AG04450 (cell line): ENCODE measurements at regions not wholly inside any gene's neighbourhood (a gene's known extent, or its start where the extent isn't known, plus 50 kb on each side); places are given as distances from the start of the nearest gene placed in this dataset.
"Not testable (repeated sequence)": the region's sequence is repeated elsewhere in the genome, so short reads cannot be mapped to it uniquely, and the experiment has no call there.

Experiments used
- CTCF ChIA-PET: fragments of 300-600, 350-600 bp; formaldehyde crosslinking; extraction: SDS; loops from one replicate; lab custom pipeline; 2022; ENCODE audit warnings: antibody characterized with exemption, inconsistent platforms; lab: Charles Lee
- POLR2A ChIA-PET: fragments of 350-600 bp; formaldehyde crosslinking; extraction: SDS; loops from one replicate; lab custom pipeline; 2021; ENCODE audit warnings: antibody characterized with exemption, inconsistent platforms; lab: Yijun Ruan, JAX
- DNase-seq: peaks from one replicate; pipeline ENCODE4 v3.0.0-alpha.2; 2011; ENCODE audit warnings: low read depth, low spot score
- H3K27ac ChIP-seq: one replicate; pipeline ENCODE4 v1.5.1; 2012; ENCODE audit warnings: low read depth, low read length, control low read depth
- H3K27me3 ChIP-seq: one replicate; pipeline ENCODE4 v1.6.0; 2012; ENCODE audit warnings: low read length; ENCODE audit not compliant: control insufficient read depth, insufficient read depth
- H3K4me3 ChIP-seq: 2 replicates; pipeline ENCODE4 v1.5.1; 2011; ENCODE audit warnings: mild to moderate bottlenecking, low read depth, low read length, control low read depth
- H3K9me3 ChIP-seq: 2 replicates; pipeline ENCODE4 v1.5.1; 2012; ENCODE audit warnings: low read length; ENCODE audit not compliant: control insufficient read depth, insufficient read depth
- TF ChIP-seq, protein P1 (sequence below): IDR thresholded peaks from 2 replicates; pipeline ENCODE4 v1.5.1; 2011; ENCODE audit warnings: low read depth, low read length, control low read depth, inconsistent platforms

DNA sequence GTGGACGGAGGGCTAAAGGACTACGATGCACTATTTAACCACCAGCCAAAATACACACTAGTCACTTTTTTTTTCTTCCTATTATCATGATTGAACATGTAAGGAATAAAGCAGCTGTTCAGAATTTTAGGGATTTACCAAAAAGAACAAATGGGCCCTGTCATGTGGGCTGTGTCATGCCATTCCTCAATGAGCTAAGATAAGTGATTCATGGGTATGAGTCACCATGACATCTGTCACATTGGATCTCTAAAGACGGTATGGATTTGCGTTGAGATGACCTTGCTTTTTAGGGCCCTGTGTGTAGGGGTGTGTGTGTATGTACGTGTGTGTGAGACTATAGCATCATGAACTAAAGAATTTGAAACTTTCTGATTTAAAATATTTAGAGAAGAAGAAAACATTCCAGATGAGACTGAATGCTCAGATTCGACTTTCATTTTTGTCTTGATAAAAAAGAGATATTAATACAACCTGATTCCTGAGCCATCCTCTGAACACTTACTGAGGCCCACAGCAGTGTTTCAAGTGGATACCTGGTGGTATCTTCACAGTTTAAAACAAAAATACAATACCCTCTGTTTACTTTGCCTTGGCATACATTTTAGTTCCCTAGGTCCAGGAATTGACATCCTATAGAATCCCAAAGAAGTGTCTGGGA is 246.1 kb upstream of the DUSP10 start:
- Histone ChIP-seq H3K4me3 (no peak overlapping the region), H3K9me3 (no peaks in the 10 kb centered on the region), H3K27ac (peak overlapping the region; percentile 23), H3K27me3 (no peaks in the 10 kb centered on the region)
- TF ChIP-seq, protein P1, sequence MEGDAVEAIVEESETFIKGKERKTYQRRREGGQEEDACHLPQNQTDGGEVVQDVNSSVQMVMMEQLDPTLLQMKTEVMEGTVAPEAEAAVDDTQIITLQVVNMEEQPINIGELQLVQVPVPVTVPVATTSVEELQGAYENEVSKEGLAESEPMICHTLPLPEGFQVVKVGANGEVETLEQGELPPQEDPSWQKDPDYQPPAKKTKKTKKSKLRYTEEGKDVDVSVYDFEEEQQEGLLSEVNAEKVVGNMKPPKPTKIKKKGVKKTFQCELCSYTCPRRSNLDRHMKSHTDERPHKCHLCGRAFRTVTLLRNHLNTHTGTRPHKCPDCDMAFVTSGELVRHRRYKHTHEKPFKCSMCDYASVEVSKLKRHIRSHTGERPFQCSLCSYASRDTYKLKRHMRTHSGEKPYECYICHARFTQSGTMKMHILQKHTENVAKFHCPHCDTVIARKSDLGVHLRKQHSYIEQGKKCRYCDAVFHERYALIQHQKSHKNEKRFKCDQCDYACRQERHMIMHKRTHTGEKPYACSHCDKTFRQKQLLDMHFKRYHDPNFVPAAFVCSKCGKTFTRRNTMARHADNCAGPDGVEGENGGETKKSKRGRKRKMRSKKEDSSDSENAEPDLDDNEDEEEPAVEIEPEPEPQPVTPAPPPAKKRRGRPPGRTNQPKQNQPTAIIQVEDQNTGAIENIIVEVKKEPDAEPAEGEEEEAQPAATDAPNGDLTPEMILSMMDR = no peak
- DNase-seq = peak; percentile 73
- POLR2A ChIA-PET = no interaction called here
- CTCF ChIA-PET = interaction anchor here (0.7 to 2.4 kb wide), 3 partner anchors 467 to 477 kb away, joined by 3 to 10 read pairs (median 4); no protein-coding TSS in a partner anchor

DNA sequence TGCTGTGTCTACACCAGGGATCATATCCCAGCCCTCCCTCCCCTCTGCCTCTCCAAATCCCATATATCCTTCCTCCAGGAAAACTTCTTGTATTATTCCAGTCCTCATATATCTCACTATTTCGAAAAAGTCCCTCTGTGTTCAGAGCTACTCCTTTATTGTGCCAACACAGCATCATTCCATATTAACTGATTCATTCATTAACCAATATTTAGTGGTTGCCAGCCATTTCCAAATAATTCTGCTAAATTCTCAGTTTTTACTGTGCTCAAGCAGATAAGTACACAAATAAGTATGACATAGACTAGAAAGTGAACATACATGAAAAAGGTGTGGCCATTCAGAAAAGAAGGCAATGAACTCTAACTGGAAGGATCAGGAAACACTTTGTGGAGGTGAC is 241.6 kb upstream of the DUSP10 start:
- Histone ChIP-seq H3K27me3 (no peaks in the 10 kb centered on the region), H3K27ac (no peak overlapping the region), H3K4me3 (no peak overlapping the region), H3K9me3 (no peaks in the 10 kb centered on the region)
- POLR2A ChIA-PET = no interaction called here
- TF ChIP-seq, protein P1 = no peak
- no peak for DNase-seq
- CTCF ChIA-PET = interaction anchor here (0.6 kb wide), 1 partner anchor 251 kb away, joined by 3 read pairs; no protein-coding TSS in a partner anchor

DNA sequence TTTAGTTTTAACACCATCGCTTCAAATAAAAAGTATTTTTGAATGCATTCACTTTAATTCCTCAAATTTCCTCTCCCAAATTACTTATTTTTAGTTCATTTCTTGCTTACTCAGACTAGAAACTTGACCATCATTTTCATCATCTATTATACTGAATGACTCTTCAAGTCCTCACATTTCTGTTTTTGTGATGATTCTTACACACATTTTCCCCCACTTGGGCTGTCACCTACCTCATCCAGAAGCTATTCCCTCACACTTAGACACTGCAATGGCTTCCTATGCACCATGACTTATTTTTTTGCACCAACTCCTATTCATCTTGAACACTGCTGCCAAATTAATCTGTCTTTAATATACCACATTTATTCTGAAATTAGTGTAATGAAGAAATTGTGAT is 239.6 kb upstream of the DUSP10 start:
- no peaks in the 10 kb centered on the region for H3K9me3 ChIP-seq
- H3K27ac ChIP-seq = no peak overlapping the region
- ChIA-PET CTCF (no interaction called here), POLR2A (no interaction called here)
- no peak overlapping the region for H3K4me3 ChIP-seq
- TF ChIP-seq, protein P1 = no peak
- DNase-seq = no peak
- no peaks in the 10 kb centered on the region for H3K27me3 ChIP-seq

DNA sequence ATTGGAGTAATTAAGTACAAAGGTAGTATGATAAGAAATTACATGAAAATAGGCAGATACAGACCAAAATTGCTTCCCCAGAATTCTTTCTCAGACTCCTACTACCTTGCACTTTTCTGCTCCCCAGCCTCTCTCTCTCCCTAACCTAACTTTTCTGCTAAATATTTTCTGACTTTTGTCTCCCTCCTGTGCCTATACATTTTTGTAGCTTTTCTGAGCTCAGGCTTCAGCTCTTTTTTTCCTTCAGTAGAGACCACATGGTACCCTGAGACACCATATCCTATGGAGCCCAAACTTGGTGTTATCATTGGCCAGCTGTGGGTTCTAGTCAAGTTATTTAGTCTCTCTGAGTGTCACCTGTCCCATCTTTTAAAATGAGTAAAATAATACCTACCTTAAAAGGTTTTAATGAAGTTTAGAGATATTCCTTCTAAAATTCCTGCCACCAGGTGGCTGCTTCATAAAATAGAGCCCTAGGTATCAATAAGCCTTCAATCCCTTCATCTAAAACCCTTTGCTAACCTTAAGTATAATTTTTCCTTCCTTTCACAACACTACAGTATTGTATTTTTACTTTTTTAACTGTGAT is 237.6 kb upstream of the DUSP10 start:
- CTCF ChIA-PET = interaction anchor here (0.5 kb wide), 1 partner anchor 94 kb away, joined by 3 read pairs; no protein-coding TSS in a partner anchor
- TF ChIP-seq, protein P1 = peak; percentile 31
- Histone ChIP-seq H3K4me3 (no peak overlapping the region), H3K27me3 (no peaks in the 10 kb centered on the region), H3K27ac (no peak overlapping the region), H3K9me3 (no peaks in the 10 kb centered on the region)
- DNase-seq = no peak
- POLR2A ChIA-PET = interaction anchor here (0.7 kb wide), 1 partner anchor 17 kb away, joined by 6 read pairs; no protein-coding TSS in a partner anchor

DNA sequence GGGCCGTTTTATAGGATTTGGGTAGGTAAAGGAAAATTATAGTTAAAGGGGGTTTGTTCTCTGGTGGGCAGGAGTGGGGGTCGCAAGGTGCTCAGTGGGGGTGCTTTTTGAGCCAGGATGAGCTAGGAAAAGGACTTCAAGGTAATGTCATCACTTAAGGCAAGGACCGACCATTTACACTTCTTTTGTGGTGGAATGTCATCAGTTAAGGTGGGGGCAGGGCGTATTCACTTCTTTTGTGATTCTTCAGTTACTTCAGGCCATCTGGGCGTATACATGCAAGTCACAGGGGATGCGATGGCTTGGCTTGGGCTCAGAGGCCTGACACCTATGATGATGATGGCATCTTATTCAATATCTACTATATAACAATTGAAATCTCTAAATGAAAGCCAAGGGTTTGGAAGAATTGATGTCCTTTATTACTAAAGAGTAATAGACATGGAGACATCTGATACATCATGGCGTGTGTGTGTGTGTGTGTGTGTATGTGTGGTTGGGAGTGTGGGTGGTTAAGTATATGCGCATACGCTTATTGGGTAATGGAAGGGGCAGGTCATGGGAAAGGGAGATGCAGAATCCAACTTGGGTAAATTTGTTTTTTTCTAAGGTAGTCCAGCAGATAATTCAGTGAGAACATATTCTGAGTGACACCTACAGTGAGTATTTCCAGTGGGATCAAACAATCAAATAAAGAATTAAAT is 236.9 kb upstream of the DUSP10 start:
- POLR2A ChIA-PET, H3K4me3 ChIP-seq: not testable (repeated sequence)
- CTCF ChIA-PET = interaction anchor here (0.5 kb wide), 1 partner anchor 95 kb away, joined by 3 read pairs; no protein-coding TSS in a partner anchor

DNA sequence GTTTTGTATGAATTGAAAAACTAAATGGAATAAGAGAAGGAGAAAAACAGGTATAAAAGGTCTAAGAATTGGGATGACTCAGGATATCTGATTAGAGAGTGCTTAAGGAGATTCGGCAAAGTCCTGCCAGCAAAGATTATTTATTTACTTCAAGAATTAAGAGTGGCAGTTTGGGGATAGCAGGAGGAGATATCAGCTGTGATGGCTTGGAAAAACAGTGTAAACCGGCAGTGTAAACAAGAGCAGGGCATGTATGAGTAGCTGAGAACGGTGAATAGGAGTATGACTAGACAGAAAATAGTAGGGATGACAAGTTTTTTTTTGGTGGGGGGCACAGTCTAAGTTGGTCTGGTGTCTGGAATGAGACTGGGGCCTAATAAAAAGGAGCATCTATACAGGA is 231.9 kb upstream of the DUSP10 start:
- H3K27ac ChIP-seq, POLR2A ChIA-PET, H3K4me3 ChIP-seq, CTCF ChIA-PET, DNase-seq, H3K27me3 ChIP-seq, H3K9me3 ChIP-seq: not testable (repeated sequence)

More for the DNA sequence above, 236.9 kb upstream of the DUSP10 start:
- H3K27ac ChIP-seq, H3K9me3 ChIP-seq, H3K27me3 ChIP-seq, DNase-seq: not testable (repeated sequence)
